H7 (cell line): ENCODE measurements at regions not wholly inside any gene's neighbourhood (a gene's known extent, or its start where the extent isn't known, plus 50 kb on each side); places are given as distances from the start of the nearest gene placed in this dataset.

Experiments
- DNase-seq: peaks from one replicate; pipeline ENCODE4 v3.0.0; 2012
- H3K27me3 ChIP-seq: 2 replicates; pipeline ENCODE4 v1.6.0; 2011; ENCODE audit warnings: mild to moderate bottlenecking, low read length; ENCODE audit not compliant: control insufficient read depth, insufficient read depth
- H3K36me3 ChIP-seq: replicated peaks from 2 replicates; pipeline ENCODE4 v1.5.1; 2011; ENCODE audit warnings: low read length; ENCODE audit not compliant: control insufficient read depth, insufficient read depth
- H3K4me3 ChIP-seq: 2 replicates; pipeline ENCODE4 v1.5.1; 2011; ENCODE audit warnings: low read depth, mild to moderate bottlenecking, control low read depth, low read length, moderate library complexity; ENCODE audit not compliant: insufficient read depth

DNA sequence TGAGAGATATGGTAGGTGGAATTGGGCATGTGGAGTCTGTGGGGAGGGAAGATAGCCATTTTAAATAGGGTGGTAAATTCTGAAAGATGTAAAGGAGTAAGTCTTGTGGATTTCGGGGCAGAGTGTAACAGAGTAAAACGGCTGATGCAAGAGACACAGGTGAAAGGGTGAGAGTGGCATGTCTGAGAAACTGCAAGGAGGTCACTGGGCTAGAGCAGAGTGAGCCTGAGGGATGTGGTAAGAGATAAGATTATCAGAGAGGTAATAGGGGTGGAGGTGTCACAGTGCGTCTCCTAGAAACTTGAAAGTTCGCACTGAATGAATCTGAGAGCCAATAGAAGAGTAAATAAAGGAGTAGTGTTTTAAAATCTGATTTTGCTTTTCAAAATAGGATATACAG, 308.1 kb downstream of the EPM2A start:
- Histone ChIP-seq H3K4me3 (no peak overlapping the region), H3K36me3 (no peaks in the 10 kb centered on the region), H3K27me3 (no peaks in the 10 kb centered on the region)
- DNase-seq: no peak

DNA sequence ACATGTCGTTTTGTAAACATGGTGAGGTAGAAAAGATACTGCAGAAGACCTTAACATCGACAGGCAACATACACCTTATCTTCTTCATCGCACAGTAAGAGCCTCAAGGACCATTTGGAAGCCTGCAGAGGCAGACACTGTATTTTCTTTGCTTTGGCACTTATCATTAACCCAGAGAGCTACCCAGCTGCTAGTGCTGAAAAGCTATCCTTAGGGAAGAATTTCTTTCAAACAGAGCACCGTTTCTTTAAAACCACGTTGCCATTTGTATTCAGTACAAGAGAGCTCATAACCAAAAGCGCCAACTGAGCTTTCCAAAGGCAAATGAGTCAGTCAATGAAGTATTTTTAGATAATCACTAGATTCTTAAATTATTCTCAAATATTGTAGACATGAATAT, 306.6 kb downstream of the EPM2A start:
- H3K4me3 ChIP-seq: no peak overlapping the region
- H3K27me3 ChIP-seq: no peaks in the 10 kb centered on the region
- H3K36me3 ChIP-seq: no peaks in the 10 kb centered on the region
- DNase-seq: no peak

GRCh38 chr6:145442110-145442509, 293.2 kb downstream of the EPM2A start:
- no peaks in the 10 kb centered on the region for H3K36me3 ChIP-seq
- no peak for DNase-seq
- no peaks in the 10 kb centered on the region for H3K27me3 ChIP-seq
- no peak overlapping the region for H3K4me3 ChIP-seq

GRCh38 chr6:145445674-145446073, 289.6 kb downstream of the EPM2A start:
- H3K36me3 ChIP-seq: no peaks in the 10 kb centered on the region
- H3K27me3 ChIP-seq: no peaks in the 10 kb centered on the region
- no peak overlapping the region for H3K4me3 ChIP-seq
- DNase-seq: no peak

DNA sequence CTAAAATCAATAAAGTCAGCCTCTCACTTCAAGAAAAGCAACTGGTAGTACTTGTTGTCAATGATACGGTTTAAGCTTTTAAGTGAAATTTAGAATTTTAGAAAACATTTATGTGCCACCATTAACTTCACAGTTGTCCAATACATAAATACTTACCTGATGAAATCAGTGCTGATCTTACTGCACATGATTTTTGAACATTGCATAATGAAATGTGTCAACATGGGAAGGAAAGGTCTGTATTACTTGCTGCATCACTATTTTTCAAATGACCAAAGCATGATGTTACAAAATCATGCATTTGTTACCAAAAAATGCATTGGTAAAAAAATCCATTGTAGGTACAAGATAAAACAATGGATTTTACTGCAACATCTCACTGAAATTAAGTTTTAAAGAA, 284.3 kb downstream of the EPM2A start:
- Histone ChIP-seq H3K36me3 (no peaks in the 10 kb centered on the region), H3K27me3 (no peaks in the 10 kb centered on the region), H3K4me3 (no peak overlapping the region)
- DNase-seq: no peak

DNA sequence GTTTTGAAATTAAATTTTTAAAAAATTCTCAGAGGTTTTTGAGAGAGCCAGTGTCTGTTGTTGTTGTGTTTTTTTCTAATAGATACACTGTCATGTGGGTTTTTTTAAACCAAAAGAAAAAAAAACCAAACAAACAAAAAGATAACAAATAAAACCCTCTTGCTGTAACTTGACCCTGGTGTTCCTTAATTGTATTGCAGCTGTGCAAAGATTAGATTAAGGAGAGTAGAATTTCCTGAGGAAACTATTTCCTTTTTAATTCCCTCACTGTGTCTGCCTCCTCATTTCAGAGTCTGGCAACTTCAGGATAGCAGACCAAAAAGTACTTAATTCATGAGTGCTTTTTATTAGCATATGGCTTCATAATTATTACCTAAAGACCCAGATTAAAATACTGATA, 281.9 kb downstream of the EPM2A start:
- H3K4me3 ChIP-seq: no peak overlapping the region
- no peaks in the 10 kb centered on the region for H3K27me3 ChIP-seq
- DNase-seq: peak; percentile 10
- H3K36me3 ChIP-seq: no peaks in the 10 kb centered on the region

DNA sequence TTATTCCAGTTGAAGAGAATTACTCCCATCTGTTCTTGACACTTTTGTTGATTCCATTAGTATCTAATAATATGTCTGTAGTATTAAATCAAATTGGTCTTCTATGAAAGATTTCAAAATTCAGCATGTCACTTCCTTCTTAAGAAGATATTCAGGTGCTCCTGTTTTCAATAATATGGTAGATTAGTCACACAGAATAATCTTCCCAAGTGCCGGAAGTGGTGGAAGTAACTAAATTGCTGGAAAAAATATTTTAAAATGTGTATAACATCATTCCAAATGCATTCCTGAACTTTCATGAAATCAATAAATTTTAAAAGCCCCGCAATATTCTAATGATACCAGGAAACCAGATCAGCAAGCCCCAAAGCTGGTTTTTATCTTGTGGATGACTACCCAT, 281.3 kb downstream of the EPM2A start:
- H3K4me3 ChIP-seq: no peak overlapping the region
- H3K27me3 ChIP-seq: no peaks in the 10 kb centered on the region
- DNase-seq: no peak
- H3K36me3 ChIP-seq: no peaks in the 10 kb centered on the region

GRCh38 chr6:145457556-145457955, 277.8 kb downstream of the EPM2A start:
- H3K4me3 ChIP-seq: no peak overlapping the region

GRCh38 chr6:145468534-145468933, 266.8 kb downstream of the EPM2A start:
- Histone ChIP-seq H3K36me3 (no peaks in the 10 kb centered on the region), H3K27me3 (no peaks in the 10 kb centered on the region), H3K4me3 (no peak overlapping the region)
- no peak for DNase-seq

More at GRCh38 chr6:145457556-145457955, 277.8 kb downstream of the EPM2A start:
- no peaks in the 10 kb centered on the region for H3K36me3 ChIP-seq
- H3K27me3 ChIP-seq: no peaks in the 10 kb centered on the region
- no peak for DNase-seq

DNA sequence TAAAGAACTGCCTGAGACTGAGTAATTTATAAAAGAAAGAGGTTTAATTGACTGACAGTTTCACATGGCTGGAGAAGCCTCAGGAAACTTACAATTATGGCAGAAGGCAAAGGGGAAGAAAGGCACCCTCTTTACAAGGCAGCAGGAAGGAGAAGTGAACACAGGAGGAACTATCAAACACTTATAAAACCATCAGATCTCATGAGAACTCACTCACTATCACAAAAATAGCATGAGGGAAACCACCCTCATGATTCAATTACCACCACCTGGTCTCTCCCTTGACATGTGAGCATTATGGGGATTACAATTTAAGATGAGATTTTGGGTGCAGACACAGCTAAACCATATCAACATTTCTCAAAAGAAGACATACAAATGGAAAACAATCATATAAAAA, 266.3 kb downstream of the EPM2A start:
- no peak overlapping the region for H3K4me3 ChIP-seq
- H3K27me3 ChIP-seq: no peaks in the 10 kb centered on the region
- DNase-seq: no peak
- no peaks in the 10 kb centered on the region for H3K36me3 ChIP-seq

DNA sequence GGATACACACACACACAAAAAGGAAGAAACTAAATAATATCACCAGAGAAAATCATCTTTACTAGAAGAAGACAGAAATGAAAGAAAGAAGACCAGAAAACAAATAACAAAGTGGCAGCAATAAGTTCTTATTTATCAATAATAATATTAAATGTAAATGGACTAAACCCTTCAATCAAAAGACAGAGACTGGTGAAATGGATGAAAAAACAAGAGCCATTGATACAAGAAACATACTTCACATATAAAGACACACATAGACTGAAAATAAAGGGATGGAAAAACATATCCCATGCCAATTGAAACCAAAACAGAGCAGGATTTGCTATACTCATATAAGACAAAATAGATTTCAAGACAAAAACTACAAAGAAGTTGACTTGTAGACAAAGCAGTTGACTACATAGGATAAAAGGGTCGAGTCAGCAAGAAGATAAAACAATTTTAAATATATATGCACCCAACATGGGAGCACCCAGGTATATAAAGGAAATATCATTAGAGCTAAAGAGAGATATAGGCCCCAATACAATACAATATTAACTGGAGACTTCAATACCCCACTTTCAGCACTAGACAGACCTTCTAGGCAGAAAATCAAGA, 259.4 kb downstream of the EPM2A start:
- no peaks in the 10 kb centered on the region for H3K36me3 ChIP-seq
- no peaks in the 10 kb centered on the region for H3K27me3 ChIP-seq
- no peak overlapping the region for H3K4me3 ChIP-seq
- no peak for DNase-seq

- H3K27me3 ChIP-seq: no peaks in the 10 kb centered on the region
- no peak overlapping the region for H3K4me3 ChIP-seq
- no peak for DNase-seq
- no peaks in the 10 kb centered on the region for H3K36me3 ChIP-seq
These were observed 255.3 kb downstream of the EPM2A start for GRCh38 chr6:145480024-145480423.

DNA sequence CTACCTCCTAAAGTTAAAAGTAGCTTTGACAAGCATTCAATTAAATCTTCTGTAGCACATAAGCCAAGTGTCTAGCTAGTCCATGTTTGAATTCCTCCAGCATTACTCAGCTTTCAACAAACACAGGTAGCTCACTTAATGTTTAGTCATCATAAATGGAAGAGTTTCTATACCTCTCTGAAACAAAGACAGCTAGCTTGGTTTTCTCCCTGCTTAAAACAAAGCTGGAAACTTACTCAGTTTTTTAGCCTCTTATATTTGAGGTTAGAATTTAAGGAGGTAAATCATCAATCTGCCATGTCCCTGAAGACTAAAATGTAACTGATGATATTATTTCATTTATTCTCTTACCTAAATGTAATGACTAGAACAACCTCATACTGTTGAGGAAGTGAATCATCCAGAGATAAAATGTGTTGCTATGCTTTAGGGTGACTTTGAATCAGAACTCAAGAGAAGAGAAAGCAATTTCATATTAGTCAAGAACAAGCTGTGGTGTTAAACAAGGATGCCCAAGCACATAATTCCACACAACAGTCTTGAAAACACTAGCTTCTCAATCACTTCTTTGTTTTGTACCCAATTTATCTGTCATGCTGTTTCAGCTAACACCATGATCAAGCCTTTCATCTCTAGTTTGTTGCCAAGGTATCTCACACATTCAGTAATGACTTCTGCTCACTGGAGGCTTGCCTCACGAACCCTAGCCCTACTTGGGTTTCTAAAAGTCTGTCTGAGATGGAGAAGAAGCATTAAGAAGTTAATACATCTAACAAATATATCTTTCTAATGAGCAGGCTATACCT, 251.9 kb downstream of the EPM2A start:
- DNase-seq: no peak

GRCh38 chr6:145485288-145485687, 250.0 kb downstream of the EPM2A start:
- Histone ChIP-seq H3K27me3 (no peaks in the 10 kb centered on the region), H3K36me3 (no peaks in the 10 kb centered on the region), H3K4me3 (no peak overlapping the region)
- no peak for DNase-seq

More for the DNA sequence above, 251.9 kb downstream of the EPM2A start:
- no peaks in the 10 kb centered on the region for H3K36me3 ChIP-seq
- H3K4me3 ChIP-seq: no peak overlapping the region
- no peaks in the 10 kb centered on the region for H3K27me3 ChIP-seq

- H3K27me3 ChIP-seq: no peaks in the 10 kb centered on the region
- DNase-seq: no peak
- no peak overlapping the region for H3K4me3 ChIP-seq
- H3K36me3 ChIP-seq: no peaks in the 10 kb centered on the region
These were observed 249.0 kb downstream of the EPM2A start for GRCh38 chr6:145486306-145486705.
